Colonic mucosa (tissue), 4 donors: ENCODE measurements at regions not wholly inside any gene's neighbourhood (a gene's known extent, or its start where the extent isn't known, plus 50 kb on each side); places are given as distances from the start of the nearest gene placed in this dataset.

Experiments
- DNase-seq: peaks from one replicate; pipeline ENCODE4 v3.0.0-alpha.2; 2020
- H3K27ac ChIP-seq: fragments of 200-600 bp; one replicate; pipeline ENCODE4 v1.8.0; 2021
- H3K27me3 ChIP-seq: fragments of 200-600 bp; one replicate; pipeline ENCODE4 v1.8.0; 2021
- H3K36me3 ChIP-seq: fragments of 200-600 bp; one replicate; pipeline ENCODE4 v1.8.0; 2021
- H3K4me1 ChIP-seq: fragments of 200-600 bp; one replicate; pipeline ENCODE4 v1.8.0; 2021; ENCODE audit warnings: mild to moderate bottlenecking
- H3K4me3 ChIP-seq: fragments of 200-600 bp; one replicate; pipeline ENCODE4 v1.8.0; 2021
- H3K9ac ChIP-seq, 2 donors: one replicate each; pipeline ENCODE4 v1.7.0; 2013; ENCODE audit warnings: control low read depth in 2 of 2, low read depth in 2 of 2, low read length in 2 of 2
- H3K9me3 ChIP-seq: fragments of 200-600 bp; one replicate; pipeline ENCODE4 v1.8.0; 2021
- intact Hi-C: fragments of 100-400 bp; cut with DNase I; formaldehyde crosslinking; loops from one replicate; pipeline ENCODE4 v1.14.1; 2022
- TF ChIP-seq, protein P1 (sequence below): fragments of 200-600 bp; IDR thresholded peaks from one replicate; pipeline ENCODE4 v1.8.0; 2022; ENCODE audit warnings: antibody characterized with exemption, mild to moderate bottlenecking
- donor health status: healthy.
- donor health status: DM: no; HTN: no; CAD: no.
- donor health status: DM: no; HTN: no; CAD: no.

DNA sequence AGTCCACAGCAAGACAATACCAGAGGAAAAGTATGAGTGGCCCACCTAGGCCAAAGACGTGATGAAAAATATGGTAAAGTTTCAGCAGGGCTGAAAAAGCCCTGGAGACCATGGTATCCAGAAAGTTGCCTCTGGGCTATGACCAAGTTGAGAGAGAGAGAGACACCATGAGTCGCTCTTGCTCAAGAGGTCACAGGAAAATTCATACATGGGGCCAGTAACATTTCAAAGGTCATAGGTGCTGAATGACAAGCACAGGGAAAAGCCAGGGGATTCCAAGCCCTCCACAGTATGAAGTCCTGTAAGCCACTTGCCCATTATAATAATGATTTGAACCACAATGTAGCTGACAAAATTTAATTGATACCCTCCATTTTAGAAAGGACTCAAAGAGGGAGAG is 657.7 kb upstream of the CITED2 start:
- Histone ChIP-seq H3K27me3 (no peaks in the 10 kb centered on the region), H3K27ac (no peak overlapping the region), H3K9ac (no peak overlapping the region), H3K9me3 (no peaks in the 10 kb centered on the region), H3K4me3 (no peak overlapping the region), H3K36me3 (no peaks in the 10 kb centered on the region), H3K4me1 (no peaks in the 10 kb centered on the region)
- TF ChIP-seq, protein P1, sequence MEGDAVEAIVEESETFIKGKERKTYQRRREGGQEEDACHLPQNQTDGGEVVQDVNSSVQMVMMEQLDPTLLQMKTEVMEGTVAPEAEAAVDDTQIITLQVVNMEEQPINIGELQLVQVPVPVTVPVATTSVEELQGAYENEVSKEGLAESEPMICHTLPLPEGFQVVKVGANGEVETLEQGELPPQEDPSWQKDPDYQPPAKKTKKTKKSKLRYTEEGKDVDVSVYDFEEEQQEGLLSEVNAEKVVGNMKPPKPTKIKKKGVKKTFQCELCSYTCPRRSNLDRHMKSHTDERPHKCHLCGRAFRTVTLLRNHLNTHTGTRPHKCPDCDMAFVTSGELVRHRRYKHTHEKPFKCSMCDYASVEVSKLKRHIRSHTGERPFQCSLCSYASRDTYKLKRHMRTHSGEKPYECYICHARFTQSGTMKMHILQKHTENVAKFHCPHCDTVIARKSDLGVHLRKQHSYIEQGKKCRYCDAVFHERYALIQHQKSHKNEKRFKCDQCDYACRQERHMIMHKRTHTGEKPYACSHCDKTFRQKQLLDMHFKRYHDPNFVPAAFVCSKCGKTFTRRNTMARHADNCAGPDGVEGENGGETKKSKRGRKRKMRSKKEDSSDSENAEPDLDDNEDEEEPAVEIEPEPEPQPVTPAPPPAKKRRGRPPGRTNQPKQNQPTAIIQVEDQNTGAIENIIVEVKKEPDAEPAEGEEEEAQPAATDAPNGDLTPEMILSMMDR = no peak
- intact Hi-C loops = no loop called here
- DNase-seq = no peak

DNA sequence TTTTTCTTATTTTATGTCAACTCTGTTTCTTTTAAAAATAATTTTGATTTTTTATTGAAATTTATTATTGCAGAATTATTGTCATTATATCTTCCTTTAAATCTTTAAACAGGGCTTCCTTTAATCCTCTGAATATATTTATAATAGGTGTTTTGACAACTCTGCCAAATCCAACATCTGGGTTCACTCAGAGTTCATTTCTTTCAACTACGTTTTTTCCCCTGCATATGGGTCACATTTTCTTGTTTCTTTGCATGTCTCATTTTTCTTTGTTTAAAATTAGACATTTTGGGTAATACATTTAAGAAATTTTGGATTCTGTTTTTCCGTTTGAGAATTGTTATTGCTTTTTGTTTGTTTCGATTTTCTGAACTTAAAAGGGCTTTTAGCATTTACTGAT is 655.1 kb upstream of the CITED2 start:
- Histone ChIP-seq H3K9me3 (no peaks in the 10 kb centered on the region), H3K9ac (no peak overlapping the region), H3K27ac (no peak overlapping the region), H3K27me3 (no peaks in the 10 kb centered on the region), H3K4me1 (no peaks in the 10 kb centered on the region), H3K4me3 (no peak overlapping the region), H3K36me3 (no peaks in the 10 kb centered on the region)
- TF ChIP-seq, protein P1 = no peak
- DNase-seq = no peak
- intact Hi-C loops = no loop called here

DNA sequence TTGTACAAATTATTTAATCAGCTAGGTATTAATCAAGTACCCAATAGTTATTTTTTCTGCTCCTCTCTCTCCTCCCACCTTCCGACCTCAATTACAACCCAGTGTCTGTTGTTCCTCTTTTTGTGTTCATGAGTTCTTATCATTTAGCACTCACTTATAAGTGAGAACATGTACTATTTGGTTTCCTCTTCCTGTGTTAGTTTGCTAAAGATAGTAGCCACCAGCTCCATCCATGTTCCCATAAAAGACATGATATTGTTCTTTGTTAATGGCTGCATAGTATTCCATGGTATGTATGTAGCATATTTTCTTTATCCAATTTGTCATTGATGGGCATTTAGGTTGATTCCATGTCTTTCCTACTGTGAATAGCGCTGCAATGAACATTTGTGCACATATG is 652.8 kb upstream of the CITED2 start:
- Histone ChIP-seq H3K4me3 (no peak overlapping the region), H3K27me3 (no peaks in the 10 kb centered on the region), H3K9me3 (no peaks in the 10 kb centered on the region), H3K36me3 (no peaks in the 10 kb centered on the region), H3K9ac (no peak overlapping the region), H3K4me1 (no peaks in the 10 kb centered on the region), H3K27ac (no peak overlapping the region)
- TF ChIP-seq, protein P1 = no peak
- intact Hi-C loops = no loop called here
- DNase-seq = no peak

DNA sequence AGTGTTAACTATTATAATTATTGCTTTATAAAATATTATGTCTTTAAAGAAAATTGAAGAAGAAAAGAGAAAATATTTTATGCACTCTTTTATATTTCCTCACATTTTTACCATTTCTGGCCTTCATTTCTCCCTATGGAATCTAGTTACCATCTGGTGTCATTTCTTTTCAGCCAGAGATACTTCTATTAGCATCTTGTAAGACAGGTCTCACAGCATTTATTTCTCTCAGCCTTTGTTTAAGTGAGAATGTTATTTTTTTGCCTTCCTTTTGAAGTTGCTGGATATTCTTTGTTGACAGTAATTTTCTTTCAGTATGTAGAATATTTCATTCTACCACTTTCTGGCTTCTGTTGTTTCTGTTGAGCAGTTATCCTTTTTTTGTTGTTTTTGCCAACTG is 652.1 kb upstream of the CITED2 start:
- no peaks in the 10 kb centered on the region for H3K36me3 ChIP-seq
- H3K9me3 ChIP-seq = no peaks in the 10 kb centered on the region
- H3K4me1 ChIP-seq = no peaks in the 10 kb centered on the region
- intact Hi-C loops = no loop called here
- no peak overlapping the region for H3K4me3 ChIP-seq
- no peak overlapping the region for H3K9ac ChIP-seq
- DNase-seq = no peak
- H3K27ac ChIP-seq = no peak overlapping the region
- TF ChIP-seq, protein P1 = no peak
- no peaks in the 10 kb centered on the region for H3K27me3 ChIP-seq

DNA sequence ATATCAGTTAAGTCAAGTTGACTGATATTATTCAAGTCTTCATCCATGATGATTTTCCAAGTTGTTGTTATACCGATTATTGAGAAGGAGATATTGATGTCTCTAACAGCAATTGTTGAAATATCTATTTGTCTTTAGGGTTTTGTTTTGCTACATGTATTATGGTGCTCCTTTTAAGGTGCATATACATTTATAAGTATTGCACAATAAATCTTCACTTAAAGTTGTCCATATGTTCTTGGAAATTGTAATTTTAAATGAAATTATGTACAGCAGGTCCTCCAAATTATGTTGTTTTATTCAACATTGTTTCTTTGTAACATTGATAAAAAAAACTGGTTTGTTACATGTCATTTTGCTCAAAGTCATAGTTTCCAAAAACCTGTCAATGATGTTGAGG is 650.7 kb upstream of the CITED2 start:
- intact Hi-C loops = no loop called here
- H3K4me3 ChIP-seq = no peak overlapping the region
- H3K27me3 ChIP-seq = no peaks in the 10 kb centered on the region
- no peaks in the 10 kb centered on the region for H3K4me1 ChIP-seq
- no peak for DNase-seq
- H3K9me3 ChIP-seq = no peaks in the 10 kb centered on the region
- H3K27ac ChIP-seq = no peak overlapping the region
- H3K36me3 ChIP-seq = no peaks in the 10 kb centered on the region
- H3K9ac ChIP-seq = no peak overlapping the region
- TF ChIP-seq, protein P1 = no peak
